ENCODE measurements at regions not wholly inside any gene's neighbourhood (a gene's known extent, or its start where the extent isn't known, plus 50 kb on each side); places are given as distances from the start of the nearest gene placed in this dataset.
"Not testable (repeated sequence)": the region's sequence is repeated elsewhere in the genome, so short reads cannot be mapped to it uniquely, and the experiment has no call there.

DNA sequence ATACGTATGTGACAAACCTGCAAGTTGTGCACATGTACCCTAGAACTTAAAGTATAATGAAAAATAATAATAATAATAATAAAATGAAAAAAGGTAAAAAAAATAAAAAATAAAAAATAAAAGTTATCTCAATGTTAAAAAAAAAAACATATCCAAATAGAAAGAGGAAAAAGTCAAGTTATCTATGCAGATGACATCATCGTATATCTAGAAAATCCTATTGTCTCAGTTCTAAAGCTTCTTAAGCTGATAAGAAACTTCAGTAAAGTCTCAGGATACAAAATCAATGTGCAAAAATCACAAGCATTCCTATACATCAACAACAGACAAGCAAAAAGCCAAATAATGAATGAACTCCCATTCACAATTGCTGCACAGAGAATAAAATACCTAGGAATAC is 466.6 kb upstream of the PHF14 start:
- no peak for DNase-seq

DNA sequence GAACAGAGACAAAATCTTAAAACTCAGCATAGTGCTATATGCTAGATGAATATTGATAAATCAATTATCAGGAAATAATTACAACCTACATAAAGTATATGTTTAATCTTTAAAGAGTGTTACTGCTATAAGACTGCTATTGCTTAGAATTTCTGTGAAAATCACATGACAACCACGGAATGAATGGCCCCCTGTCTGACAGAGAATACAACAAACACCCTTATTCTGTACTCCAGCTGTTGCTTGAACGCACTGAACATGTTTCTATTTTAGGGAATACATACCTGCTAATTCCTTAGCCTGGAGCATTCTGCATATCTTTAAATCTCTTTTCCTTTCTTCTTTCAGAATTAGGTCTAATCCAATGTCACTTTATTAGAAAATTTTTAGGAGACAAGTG is 452.4 kb upstream of the PHF14 start:
- DNase-seq: no peak

DNA sequence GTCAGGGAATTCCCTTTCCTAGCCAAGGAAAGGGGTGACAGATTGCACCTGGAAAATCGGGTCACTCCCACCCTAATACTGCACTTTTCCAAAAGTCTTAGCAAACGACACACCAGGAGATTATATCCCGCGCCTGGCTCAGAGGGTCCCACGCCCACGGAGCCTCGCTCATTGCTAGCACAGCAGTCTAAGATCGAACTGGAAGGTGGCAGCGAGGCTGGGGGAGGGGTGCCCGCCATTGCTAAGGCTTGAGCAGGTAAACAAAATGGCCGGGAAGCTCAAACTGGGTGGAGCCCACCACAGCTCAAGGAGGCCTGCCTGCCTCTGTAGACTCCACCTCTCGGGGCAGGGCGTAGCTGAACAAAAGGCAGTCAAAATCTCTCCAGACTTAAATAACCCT is 440.2 kb upstream of the PHF14 start:
- DNase-seq: not testable (repeated sequence)

DNA sequence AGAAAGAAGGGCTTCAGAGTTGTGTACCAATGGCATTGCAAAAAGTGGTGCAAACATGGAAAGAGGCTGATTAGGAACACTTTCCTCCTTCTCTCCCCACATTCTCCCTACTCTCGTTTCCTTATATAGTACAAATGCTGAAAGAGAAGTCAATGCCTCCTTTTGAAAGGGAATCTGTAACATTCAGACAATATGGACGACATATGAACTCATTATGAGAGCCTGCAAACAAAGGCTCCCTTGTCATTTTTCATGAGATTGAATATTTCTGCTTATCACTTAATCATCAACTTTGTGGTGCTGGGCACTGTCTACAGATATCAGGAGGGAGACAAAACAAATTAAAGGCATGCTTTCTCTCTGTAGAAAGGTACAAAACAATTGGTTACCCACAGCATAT is 437.1 kb upstream of the PHF14 start:
- no peak for DNase-seq

DNA sequence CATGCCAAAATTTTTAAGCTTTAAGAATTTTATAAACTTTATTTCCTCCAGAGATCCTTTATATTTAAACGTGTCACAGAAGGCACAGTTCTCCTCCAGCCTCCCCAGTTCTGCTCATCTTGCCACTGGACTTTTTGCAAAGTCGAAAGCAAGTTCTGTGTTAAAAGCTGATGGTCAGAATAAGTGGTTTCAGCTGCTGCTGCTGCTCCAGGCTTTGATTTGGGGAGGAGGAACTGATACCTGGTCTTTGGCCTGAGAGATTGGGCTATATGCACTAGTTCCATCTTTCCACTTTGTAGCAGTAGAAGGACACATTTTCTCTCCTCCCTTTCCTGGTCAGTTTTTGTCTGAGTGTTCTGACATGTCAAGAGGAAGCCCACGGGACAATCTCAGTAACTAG is 435.9 kb upstream of the PHF14 start:
- DNase-seq: no peak

DNA sequence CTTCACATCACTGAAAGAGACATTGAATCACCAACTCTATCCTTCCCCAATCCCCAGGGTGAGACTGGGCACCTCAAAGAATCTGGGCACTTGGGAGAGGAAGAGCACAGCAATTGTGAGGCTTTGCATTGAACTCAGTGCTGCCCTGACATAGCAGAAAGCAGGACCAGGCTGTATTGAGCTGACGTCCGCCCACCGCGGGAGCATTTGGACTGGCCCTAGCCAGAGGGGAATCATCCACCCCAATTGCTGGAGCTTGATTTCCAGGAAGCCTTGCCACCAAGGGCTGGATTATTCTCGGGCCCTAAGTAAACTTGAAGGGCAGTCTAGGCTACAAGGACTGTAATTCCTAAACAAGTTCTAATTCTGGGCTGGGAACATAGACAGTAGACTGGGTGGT is 416.3 kb upstream of the PHF14 start:
- no peak for DNase-seq

DNA sequence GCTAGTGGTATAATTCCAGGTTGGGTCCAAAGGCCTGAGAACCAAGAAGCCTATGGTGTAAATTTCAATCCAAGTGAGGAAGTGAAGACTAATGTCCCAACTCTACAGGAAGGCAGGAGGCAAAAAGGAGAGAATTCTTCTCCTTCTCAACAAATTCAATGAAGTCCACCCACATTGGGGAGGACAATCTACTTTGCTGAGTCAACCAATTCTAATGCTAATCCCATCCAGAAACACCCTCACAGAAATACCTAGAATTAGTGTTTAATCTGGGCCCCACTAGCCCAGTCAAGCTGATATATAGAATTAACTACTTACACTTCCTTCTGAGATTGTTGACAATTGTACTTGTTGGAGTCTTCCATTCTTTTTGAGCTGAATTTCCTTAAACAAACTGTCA is 413.2 kb upstream of the PHF14 start:
- no peak for DNase-seq

DNA sequence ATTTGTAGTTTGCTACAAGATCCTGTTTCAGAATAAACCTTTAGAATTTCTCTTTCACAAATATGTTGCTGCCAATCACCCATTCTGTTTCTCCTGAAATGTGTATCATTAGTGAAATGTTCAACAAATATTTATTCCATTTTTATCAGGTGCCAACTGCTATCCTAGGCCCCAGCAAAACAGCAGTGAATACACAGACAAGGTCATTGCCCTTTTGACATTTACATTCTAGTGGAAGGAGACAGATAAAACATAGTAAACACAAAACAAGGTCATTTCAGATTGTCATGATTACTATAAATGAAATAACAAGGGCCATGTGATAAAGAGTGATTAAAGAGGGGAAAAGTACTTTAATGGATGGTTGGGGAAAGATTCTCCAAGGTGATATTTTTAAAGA is 404.8 kb upstream of the PHF14 start:
- no peak for DNase-seq

DNA sequence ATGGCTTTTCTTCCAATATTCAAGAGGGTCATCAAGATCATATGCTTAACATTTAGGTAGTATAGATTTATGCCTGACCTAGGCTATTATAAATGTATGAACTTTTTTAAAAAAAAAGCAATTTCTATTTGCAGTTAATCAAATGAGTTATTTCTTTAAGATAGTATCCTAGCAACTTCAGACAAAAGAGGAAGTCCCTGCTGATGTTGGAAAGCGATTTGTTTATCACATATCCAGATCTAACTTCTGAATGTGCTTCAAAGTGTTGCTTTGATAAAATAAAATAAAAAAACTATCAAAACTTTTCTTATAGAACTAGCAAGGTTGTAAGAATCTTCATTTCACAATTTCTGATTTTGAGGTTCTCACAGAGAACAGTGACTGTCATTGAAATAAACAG is 401.9 kb upstream of the PHF14 start:
- DNase-seq: no peak

DNA sequence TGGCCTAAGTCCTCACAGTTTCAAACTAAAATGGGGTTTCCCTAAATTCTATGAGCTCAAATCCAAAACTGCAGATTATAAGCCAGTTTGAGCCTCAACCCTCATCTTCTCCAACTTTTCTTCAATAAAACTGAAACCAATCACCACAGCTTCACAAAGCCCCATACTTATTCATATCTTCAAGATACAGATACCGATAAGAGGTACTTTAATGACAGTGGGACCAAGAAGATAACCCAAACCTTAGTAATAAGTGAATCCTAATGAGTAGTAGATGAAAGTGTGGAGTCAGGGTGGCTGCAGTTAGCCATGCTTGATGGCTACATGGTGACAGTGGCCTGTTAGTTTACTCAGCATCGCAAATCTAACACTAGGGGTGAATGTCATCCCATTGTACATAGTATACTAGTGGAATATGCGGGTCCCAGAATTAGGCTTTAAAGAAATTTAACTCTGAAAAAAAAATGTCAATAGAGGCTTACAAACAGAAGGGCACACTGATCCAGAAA is 395.8 kb upstream of the PHF14 start:
- no peak for DNase-seq

DNA sequence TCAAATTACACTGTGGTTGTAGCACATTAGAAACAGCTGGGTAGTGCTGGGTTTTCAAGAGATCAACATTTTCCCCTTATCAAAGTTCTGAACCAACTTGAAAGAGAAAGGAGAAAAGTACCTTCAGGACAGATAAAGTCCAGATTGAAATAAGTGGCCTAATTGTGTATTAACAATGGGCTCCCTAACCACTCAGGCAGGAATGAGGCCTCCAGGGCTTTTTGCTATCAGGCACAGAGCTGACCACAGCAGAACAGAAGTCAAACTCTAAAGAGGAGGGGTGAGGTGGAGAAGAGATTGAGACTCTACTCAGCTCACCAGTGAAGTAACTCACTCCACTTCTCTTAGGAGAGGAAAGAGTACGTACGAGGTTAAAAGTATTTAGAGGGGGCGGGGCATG is 394.1 kb upstream of the PHF14 start:
- DNase-seq: no peak

DNA sequence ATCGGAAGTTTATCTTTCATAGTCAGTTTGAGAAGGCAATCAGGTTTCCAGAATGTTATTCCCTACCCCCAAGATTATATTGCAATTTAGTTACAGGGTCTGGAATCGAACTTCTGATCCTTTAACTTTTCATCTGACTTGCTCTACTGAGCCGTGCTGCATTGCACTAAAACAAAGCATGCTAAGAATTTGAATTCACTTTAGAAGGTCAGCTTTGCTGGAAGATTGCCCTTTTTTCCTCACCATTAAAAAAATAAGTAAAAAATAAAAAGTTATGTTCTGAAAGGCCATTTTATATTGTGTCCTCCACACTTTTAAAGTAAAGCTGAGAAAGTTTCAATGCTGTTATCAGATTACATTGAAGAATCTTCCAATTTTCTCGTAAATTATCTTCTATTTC is 388.8 kb upstream of the PHF14 start:
- no peak for DNase-seq

DNA sequence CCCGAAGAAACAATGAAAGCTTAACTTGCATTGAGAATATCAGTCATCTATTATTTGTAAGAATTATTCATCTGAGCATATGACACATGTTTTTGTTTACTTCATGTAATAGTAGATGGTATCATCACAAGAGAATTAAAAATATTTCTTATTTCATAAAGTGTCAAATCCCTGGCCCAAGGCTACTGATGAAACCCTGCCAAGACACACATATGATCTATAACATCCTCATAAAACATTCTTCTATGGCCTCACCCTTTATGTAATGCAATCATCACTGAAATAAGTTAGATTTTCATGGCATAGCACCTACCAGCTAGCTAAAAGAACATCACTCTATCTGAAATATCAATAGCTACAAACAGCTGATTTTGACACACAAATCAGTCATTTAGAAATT is 385.6 kb upstream of the PHF14 start:
- no peak for DNase-seq

DNA sequence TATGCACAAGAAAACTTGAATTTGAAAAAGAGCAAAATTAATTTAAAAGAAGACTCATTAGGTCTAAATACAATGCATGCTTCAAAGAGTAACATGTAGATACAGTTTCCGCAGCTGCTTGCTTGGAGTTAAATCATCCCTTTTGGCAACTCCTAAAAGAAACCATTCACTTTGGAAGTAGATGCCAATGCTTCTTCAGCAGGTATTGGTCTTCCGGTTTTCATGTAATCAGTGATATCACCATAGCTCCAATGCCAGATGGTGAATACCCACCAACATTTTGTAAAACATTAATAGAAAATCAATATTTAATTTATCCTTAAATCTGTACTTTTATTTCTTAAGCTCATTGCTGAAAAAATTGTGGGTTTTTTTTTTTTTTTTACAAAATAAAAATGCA is 381.1 kb upstream of the PHF14 start:
- no peak for DNase-seq

DNA sequence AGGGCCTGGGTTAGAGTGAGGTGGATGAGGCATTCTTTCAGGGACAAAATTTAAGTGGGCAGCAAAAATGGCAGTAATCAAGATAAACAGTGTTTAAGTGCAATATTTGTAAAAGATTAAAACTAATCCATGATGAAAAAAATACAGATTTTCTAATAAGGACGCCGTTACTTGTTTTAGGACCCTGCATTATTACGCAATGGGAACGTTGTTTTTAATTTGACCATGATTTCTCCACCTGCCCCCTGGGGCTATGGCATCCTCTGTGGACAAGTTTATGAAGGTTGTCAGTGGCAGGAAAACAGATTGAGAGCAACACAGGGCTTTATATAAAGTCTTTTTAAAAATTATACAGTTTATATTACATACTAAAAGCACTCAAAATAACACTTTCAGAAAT is 380.6 kb upstream of the PHF14 start:
- no peak for DNase-seq

DNA sequence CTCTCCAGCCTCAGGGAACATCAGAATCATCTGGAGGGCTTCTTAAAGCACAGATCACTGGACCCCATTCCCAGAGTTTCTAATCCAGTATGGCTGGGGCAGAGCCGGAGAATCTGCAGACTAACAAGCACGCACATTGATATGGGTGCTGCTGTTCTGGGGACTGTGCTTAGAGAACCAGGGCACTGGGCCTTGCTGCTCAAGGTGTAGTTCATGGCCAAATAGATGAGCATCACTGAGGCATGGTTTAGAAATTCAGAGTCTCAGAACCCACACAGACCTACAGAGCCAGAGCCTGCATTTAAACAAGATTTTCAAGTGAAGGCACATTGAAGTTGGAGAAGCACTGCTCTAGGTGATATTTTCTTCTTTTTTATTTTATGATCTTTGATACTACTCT is 376.8 kb upstream of the PHF14 start:
- DNase-seq: no peak

DNA sequence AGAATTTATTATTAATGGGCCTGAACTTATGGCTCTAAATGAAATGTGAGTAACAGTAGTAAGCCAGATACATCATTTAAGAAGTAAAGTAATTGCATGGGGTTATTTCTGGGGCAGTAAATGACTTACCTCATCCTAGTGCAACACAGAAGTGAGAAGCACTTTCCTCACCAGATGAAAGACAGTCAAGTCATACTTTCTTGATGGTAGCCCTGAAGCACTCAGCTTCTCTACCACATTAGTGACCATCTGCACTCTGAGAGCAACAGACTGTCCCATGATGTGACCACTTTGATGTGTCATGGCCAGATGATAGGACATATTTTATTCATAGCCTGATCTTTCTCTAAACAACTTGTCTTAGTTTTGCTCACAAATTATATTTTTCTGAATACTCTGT is 369.5 kb upstream of the PHF14 start:
- no peak for DNase-seq

DNA sequence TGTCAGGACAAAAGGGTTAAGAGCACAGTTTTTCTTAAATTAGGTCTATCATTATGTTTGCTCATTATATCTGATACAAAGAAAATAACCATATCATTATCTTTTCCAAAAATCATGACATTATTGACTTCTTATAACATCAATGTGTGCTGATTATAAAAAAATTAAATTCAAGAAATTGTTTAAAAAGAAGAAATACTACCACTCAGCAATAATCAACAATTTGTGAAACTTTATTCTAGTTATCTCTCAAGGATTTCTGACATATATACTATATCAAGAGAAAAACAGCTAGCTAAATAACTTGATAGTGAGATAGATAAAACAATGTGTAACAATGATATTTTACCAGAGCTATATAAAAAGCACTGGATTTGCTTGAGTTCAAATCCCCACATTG is 360.7 kb upstream of the PHF14 start:
- no peak for DNase-seq

DNA sequence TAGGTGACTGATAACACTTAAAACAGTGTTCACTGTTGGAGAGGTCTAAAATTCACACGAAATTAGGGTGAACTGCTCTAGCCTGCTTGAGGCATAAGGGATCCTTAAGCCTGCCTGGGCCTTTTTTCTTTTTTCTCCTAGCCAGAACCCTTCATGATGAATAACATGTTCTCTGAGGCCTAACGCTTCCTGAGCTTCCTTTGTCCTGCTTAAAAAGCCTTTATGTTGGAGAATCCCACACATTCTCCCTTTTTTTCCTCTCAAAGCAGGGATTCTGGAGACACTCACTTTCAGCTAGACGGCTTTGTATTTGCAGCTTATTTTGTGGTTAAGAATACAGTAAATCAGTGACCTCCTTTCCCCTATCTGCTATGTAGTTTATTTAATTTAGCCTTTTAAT is 354.7 kb upstream of the PHF14 start:
- no peak for DNase-seq

DNA sequence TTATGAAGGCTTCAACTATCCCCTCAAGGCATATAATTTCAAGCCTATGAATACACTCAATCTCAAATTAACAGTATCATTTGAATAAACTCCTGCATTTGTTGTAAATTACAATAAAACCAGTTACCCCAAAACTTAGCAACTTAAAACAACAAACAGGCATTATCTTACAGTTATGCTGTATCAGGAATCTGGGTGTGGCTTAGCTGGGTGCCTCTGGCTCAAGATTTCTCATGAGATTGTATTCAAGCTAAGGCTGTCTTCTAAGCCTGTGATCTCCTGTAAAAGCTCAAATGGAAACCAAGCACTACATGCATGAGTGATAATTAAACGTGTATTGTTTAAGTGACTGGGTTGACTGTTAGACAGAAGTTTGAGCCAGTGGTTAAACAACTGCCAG is 341.0 kb upstream of the PHF14 start:
- DNase-seq: no peak

DNA sequence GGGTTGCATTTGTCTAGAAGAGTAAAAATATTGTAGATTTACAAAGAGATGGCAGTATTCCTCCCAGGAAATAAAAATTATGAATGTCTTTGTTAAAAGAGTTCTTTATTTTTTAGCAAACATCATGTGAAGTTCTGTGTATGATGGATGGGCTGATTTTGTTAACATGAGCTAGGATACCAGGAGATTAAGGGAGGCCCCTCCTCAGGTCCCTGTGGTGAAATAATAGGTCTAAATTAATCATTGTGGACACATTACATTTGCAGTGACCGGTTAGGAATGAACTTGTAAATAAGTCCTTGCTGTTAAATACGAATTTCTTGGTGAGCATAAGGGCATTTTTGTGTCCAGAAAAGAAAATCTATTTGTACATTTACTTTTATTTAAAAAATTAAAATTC is 339.4 kb upstream of the PHF14 start:
- no peak for DNase-seq

DNA sequence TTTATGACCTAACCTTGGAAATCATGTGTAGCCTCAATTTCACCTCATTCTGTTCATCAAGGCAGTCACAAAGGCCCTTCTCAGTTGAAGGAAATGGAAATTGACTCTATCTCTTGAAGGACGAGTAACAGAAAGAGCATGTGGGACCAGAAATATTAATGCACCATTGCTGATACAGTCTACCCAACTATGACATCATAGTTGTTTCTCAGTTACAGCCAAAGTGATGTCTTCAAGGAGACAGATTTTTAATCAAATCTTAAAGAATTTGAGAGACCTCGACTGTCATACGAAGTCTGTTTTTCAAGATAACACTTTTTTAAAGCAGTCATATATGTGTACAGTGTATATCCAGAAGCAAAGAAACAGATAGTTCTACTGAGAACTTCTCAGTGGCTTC is 335.7 kb upstream of the PHF14 start:
- DNase-seq: no peak

DNA sequence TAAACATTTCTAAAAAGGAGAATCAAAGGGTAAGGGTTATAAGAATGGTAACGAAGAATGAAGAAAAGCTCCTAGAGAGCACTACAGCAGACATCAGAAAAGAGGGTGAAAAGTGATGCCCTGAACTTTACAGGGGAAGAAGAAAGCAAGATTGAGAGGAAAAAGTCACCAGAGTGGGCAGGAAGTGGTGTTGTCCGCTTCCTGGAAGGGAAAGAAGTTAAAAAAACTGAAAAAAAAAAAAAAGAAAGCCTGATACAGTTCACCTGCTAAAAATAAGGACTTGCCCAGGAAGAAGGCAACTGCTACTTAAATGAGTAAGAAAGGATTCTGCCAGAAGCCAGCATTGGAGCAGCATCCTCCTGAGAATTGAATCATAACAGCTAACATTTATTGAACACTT is 330.1 kb upstream of the PHF14 start:
- DNase-seq: no peak

DNA sequence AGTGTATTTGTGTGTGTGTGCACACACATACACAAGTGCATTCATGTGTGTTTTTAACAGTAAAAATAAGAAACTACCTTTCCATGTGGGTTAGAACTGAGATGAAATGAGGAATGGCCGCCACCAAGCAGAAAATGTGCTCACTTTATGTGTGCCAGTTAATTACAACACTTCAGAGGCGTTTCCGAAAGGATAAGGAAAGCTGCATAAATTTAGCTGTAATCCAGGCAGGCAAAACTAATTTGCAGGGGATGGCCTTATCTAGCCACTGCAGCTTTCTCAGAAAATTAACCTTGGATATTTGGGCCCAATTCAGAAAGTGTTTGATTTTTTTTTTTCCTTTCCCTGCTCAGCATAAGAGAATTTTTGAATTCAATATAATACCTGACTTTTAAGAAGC is 328.8 kb upstream of the PHF14 start:
- no peak for DNase-seq

DNA sequence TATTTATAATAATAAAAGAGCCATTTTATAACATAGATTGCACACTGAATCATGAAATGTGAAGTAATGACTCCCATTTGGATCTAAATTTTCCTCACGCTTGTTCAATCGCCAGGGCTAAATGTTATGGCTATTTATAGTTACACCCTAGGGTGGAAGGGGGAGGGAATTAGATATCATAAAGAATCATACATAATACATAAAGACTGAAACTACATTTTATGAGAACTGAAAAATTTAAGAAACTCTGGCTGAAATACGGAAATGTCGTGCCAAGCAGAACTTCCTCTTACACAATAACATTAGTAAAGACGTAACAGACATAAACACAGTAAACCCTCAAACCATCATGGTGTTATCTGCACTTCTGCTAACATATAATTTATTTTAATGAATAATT is 327.5 kb upstream of the PHF14 start:
- DNase-seq: no peak

DNA sequence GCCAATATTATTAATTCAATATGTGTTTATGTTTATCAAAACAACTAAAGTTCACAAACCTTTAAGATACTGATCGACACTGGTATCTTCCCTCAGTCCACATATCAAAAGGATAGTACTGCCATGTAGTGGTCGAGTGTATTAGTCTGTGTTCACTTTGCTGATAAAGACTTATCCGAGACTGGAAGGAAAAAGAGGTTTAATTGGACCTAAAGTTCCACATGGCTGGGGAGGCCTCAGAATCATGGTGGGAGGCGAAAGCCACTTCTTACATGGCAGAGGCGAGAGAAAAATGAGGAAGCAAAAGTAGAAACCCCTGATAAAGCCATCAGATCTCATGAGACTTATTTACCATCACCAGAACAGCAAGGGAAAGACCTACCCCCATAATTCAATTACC is 325.4 kb upstream of the PHF14 start:
- DNase-seq: no peak
